Neuron (in vitro differentiated cells): ENCODE measurements at regions not wholly inside any gene's neighbourhood (a gene's known extent, or its start where the extent isn't known, plus 50 kb on each side); places are given as distances from the start of the nearest gene placed in this dataset.

Experiments used
- H2AFZ ChIP-seq: one replicate; pipeline ENCODE4 v1.6.1; 2013; ENCODE audit warnings: low read depth, mild to moderate bottlenecking, inconsistent platforms, low read length, moderate library complexity
- H3K27me3 ChIP-seq: one replicate; pipeline ENCODE4 v1.6.1; 2013; ENCODE audit warnings: low read length; ENCODE audit not compliant: insufficient read depth
- H3K36me3 ChIP-seq: one replicate; pipeline ENCODE4 v1.6.1; 2013; ENCODE audit warnings: low read length; ENCODE audit not compliant: insufficient read depth
- H3K4me1 ChIP-seq: one replicate; pipeline ENCODE4 v1.6.1; 2013; ENCODE audit warnings: low read length; ENCODE audit not compliant: insufficient read depth
- H3K4me3 ChIP-seq: 2 replicates; pipeline ENCODE4 v1.5.1; 2013; ENCODE audit warnings: mild to moderate bottlenecking, low read length, moderate library complexity
- H3K9me3 ChIP-seq: one replicate; pipeline ENCODE4 v1.6.1; 2013; ENCODE audit warnings: low read length

DNA sequence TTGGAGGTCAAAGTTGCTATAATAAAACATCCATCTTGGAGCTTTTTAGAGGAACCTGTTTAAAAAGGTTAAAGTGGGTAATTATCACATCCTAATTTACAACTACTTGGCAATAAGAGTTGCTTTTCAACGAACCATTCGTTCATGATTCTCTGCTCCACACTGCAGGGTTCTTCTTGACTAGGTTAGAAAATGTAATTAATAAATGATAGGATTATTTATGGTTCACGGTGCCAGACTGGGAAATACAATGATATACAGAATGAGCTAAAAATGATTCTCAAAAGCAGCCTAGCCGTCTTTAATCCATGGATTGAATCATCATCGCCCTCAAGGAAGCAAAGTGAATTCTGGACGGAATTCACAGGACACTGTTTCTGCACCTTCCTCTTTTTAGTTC lies 291.2 kb downstream of the TEX29 start:
- no peak overlapping the region for H3K4me3 ChIP-seq
- no peak overlapping the region for H2AFZ ChIP-seq
- no peaks in the 10 kb centered on the region for H3K4me1 ChIP-seq
- H3K36me3 ChIP-seq: no peaks in the 10 kb centered on the region
- no peaks in the 10 kb centered on the region for H3K9me3 ChIP-seq
- no peaks in the 10 kb centered on the region for H3K27me3 ChIP-seq

DNA sequence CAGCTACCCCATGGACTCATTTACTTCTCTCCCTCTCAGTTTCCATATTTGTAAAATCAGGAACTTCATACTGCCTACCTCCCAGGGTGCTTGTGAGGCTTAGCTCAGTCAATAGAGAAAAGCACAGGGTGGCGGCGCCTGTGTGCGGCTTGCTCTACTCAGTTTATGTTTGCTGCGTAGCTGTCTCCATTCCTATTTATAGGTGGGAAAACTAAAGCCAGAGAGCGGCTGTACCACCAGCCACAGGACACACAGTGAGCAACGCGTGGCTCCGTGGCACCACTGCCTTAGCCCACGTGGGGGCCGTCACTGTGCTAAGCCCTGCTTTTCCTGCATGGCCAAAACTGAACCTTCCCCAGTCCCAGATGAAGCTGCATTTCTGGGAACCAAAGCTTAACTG lies 292.4 kb downstream of the TEX29 start:
- no peaks in the 10 kb centered on the region for H3K27me3 ChIP-seq
- H3K36me3 ChIP-seq: no peaks in the 10 kb centered on the region
- H3K4me1 ChIP-seq: no peaks in the 10 kb centered on the region
- no peaks in the 10 kb centered on the region for H3K9me3 ChIP-seq
- H3K4me3 ChIP-seq: no peak overlapping the region
- H2AFZ ChIP-seq: no peak overlapping the region

DNA sequence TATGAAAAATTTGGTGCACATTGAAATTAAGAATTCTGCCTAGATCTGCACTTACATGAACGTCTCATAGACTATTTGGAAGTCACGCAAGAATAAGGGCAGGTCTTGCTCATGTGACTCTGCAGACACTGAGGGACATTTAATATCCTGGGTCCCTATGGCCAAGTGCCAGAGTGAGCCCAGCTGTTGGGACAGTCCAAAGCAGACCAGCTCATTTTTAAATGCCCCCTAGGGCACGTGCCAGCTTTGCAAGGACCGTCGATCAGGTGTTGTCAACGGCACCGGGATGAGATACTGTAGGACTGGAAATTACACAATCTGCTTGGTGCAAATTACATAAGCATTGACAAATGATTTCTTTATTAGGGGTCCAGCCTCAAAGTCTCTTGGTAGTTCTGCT lies 293.6 kb downstream of the TEX29 start:
- Histone ChIP-seq H2AFZ (no peak overlapping the region), H3K36me3 (no peaks in the 10 kb centered on the region), H3K4me3 (no peak overlapping the region), H3K27me3 (no peaks in the 10 kb centered on the region), H3K9me3 (no peaks in the 10 kb centered on the region), H3K4me1 (no peaks in the 10 kb centered on the region)

DNA sequence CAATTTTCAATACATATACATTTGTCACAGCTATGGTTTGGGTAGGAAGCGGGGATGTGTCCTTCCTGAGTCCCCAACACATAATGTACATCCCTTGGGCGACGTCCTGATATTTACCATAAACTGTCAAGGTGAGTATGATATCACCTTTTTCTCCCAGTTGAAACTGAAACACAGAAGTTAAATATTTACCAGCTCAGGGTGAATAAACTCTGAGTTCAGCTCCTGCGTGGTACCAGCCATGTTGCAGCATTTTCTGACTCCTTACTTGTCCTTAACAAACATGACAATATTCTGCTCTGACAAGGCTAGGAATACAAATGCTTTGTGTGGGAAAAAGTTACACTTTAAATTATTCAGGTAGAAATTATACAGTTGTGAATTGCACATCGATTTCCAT lies 294.2 kb downstream of the TEX29 start:
- no peaks in the 10 kb centered on the region for H3K36me3 ChIP-seq
- H3K27me3 ChIP-seq: no peaks in the 10 kb centered on the region
- H3K4me1 ChIP-seq: no peaks in the 10 kb centered on the region
- no peak overlapping the region for H3K4me3 ChIP-seq
- H3K9me3 ChIP-seq: no peaks in the 10 kb centered on the region
- no peak overlapping the region for H2AFZ ChIP-seq

DNA sequence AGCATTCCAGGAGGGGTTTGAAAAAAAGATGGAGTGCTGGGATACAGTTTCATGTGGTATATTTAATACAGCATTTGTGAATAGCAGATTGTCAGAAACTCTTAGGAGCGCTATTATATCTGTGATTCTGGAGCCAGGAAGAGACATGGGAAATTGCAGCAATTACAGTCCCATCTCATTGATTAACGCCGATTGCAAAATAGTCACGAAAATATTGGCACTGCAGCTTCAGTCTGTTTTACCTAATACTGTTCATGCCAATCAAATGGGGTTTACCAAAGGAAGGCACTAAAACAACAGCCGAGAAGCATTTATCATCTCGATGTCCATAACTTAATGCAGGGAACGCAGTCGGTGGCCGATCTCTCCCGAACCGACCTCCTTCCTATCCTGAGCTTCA lies 295.8 kb downstream of the TEX29 start:
- Histone ChIP-seq H3K9me3 (no peaks in the 10 kb centered on the region), H2AFZ (no peak overlapping the region), H3K4me1 (no peaks in the 10 kb centered on the region), H3K4me3 (no peak overlapping the region), H3K36me3 (no peaks in the 10 kb centered on the region), H3K27me3 (no peaks in the 10 kb centered on the region)

DNA sequence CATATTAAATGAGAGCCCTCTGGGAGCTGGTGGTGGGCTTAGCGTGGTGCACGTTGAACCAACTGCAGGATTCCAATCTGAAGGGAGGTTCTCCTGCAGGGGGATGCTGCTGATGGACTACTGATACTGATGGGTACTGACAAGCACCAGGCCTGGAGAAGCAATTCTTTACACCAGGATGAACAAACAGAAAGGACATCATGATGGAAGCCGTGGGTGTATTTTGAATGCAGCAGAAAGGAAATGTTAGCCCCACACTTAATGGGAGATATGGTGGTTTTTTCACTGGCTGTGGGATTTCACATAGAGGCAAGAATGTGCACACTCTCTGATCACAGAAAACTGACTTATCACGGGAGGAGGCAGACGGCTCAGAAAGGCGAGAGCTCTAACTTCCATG lies 299.7 kb downstream of the TEX29 start:
- Histone ChIP-seq H2AFZ (no peak overlapping the region), H3K9me3 (no peaks in the 10 kb centered on the region), H3K4me3 (no peak overlapping the region), H3K27me3 (no peaks in the 10 kb centered on the region), H3K4me1 (no peaks in the 10 kb centered on the region), H3K36me3 (no peaks in the 10 kb centered on the region)

DNA sequence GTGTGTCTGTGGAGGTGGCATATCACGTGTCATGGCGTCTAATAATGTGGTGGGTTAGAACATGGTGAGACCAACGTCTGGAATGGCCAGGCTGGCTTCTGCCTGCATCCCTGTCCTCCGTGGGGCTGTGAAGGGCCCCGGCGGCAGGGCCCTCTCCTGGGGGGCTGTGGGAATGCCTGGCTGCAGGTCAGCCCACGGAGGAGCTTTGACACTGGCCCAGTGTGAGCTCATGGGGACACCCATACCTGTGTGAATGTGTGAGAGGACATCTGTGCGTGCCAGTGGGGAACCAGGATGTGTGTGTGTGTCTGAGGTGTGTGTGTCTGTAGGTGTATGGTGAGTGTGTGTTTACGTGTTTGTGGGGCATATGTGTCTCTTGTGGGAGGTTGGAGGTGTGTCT lies 300.1 kb downstream of the TEX29 start:
- no peak overlapping the region for H3K4me3 ChIP-seq
- no peaks in the 10 kb centered on the region for H3K27me3 ChIP-seq
- no peaks in the 10 kb centered on the region for H3K36me3 ChIP-seq
- H3K9me3 ChIP-seq: no peaks in the 10 kb centered on the region
- no peak overlapping the region for H2AFZ ChIP-seq
- H3K4me1 ChIP-seq: no peaks in the 10 kb centered on the region

DNA sequence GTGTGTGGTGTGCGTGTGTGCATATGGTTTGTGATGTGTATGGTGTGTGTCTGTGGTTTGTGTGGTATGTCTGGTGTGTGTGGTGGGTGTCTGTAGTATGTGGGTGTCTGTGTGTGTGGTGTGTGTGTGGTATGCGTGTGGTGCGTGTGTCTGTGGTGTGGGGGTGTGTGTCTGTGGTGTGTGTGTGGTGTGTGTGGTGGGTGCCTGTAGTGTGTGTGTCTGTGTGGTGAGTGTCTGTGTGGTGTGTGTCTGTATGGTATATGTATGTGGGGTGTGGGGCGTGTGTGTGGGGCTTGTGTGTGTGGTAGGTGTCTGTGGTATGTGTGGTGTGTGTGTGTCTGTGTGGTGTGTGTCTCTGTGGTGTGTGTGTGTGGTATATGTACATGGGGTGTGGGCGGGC lies 300.7 kb downstream of the TEX29 start:
- Histone ChIP-seq H2AFZ (no peak overlapping the region), H3K36me3 (no peaks in the 10 kb centered on the region), H3K4me1 (no peaks in the 10 kb centered on the region), H3K4me3 (no peak overlapping the region), H3K9me3 (no peaks in the 10 kb centered on the region), H3K27me3 (no peaks in the 10 kb centered on the region)

DNA sequence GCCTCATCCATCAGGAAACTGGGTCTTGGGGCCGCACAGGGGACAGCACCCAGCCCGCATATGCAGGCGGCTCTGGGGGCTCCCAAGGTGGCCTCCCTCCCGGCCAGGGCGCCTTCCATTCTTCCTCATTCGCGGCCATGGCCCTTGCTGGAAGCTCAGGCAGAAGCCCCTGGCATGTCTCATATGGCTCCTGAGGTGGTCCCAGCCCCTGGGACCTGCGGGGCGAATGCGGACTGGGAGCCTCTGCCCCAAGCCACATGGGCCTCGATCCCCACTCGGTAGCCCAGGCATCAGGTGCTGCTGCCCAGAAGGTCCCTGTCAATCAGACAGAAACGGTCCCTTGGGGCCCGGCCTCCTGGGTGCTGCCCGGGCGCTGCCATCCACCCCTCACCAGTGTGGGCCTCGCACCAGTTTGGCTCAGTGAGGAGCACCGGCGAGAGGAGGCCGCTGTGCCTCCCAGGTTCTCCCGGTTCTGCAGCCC lies 301.6 kb downstream of the TEX29 start:
- Histone ChIP-seq H3K4me3 (no peak overlapping the region), H3K4me1 (no peaks in the 10 kb centered on the region), H3K36me3 (no peaks in the 10 kb centered on the region), H3K27me3 (no peaks in the 10 kb centered on the region), H2AFZ (no peak overlapping the region), H3K9me3 (no peaks in the 10 kb centered on the region)

DNA sequence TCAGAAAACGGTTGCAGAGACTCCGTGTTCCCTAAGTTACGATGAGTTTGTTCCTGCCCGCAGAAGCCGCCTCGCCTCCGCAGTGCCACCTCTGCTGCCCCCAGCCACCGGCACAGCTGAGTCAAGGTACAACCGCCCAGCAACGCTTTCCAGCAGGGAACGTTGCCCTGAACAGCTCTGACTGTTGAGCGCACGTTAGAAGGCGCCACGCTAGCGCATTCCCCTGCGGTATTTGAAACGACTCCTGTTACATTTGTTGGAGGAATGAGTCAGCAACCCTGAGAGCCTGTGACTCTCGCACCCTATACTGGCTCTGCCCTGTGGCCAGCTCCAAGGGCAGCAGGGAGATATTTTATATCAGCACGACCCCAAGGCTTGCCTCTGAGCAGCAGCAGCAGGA lies 302.8 kb downstream of the TEX29 start:
- Histone ChIP-seq H3K27me3 (no peaks in the 10 kb centered on the region), H3K9me3 (no peaks in the 10 kb centered on the region), H3K36me3 (no peaks in the 10 kb centered on the region), H2AFZ (no peak overlapping the region), H3K4me1 (no peaks in the 10 kb centered on the region), H3K4me3 (no peak overlapping the region)

DNA sequence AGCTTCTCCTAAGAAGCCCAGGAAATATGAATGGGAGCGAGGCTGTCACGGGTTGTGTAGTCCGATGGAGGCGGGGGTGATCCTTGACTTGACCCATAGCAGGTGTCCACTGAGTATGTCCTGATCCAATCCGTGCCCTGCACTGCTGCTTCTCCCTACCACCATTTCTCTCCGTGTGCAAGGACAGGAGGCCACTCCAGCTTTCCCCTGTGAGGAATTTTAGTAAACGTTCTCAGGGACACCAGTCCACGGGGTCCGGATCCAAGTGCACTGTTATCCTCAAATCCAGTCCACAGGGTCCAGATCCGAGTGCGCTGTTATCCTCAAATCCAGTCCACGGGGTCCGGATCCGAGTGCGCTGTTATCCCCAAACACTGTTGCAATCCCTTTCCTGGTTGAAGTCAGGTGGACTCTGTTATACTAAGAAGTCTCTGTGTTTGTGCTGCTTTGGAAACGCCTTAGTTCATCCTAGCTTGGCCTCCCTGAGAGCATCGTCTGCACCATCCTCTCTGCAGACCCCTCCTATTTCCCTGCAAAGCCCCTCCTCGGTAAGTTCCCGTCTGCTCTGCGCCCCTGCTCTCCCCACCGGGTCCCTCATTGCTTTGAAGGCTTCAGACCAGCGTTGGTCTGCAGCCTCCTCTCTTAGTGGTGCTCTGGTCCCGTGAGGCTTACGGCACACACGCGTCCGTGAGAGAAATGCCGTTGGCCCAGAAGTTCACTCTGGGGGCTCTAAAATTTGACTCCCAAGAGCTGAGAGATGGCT lies 303.5 kb downstream of the TEX29 start:
- Histone ChIP-seq H3K9me3 (no peaks in the 10 kb centered on the region), H2AFZ (no peak overlapping the region), H3K4me1 (no peaks in the 10 kb centered on the region), H3K4me3 (no peak overlapping the region), H3K36me3 (no peaks in the 10 kb centered on the region), H3K27me3 (no peaks in the 10 kb centered on the region)

DNA sequence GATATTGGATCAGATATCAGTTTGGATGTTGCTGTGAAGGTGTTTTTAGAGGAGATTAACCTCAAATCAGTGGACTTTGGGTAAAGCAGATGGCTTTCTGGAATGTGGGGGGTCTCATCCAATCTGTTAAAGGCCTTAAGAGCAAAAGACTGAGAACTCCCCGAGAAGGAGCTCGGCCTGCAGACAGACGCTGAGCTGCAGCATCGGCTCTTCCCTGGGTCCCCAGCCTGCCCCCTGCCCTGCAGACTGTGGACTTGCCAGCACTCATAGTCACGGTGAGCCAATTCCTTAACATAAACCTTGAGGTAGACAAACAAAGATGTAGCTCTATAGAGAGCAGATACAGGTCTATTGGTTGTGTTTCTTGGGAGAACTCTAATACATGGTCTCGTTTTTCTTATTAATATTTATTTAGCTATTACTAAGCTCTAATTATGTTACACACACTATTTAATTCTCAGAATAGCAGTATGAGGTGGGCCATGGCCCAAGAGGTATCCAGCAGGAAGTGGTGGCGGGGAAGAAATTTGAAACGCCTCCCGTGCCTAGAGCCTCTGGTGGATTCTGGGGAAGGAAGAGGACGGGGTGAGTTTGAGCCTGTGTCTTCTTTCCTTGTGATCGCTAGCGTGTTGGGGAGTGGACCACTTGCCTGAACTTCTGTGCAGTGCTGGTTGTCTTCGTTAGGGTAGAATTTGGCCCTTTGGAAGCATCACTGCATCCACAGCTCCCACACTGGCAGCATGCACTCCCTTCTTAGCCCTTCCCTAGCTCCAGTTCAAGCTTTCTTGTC lies 305.3 kb downstream of the TEX29 start:
- H3K27me3 ChIP-seq: no peaks in the 10 kb centered on the region
- no peak overlapping the region for H2AFZ ChIP-seq
- no peaks in the 10 kb centered on the region for H3K36me3 ChIP-seq
- peaks cover 12% of the 10 kb centered on the region for H3K4me1 ChIP-seq
- no peak overlapping the region for H3K4me3 ChIP-seq
- H3K9me3 ChIP-seq: no peaks in the 10 kb centered on the region

DNA sequence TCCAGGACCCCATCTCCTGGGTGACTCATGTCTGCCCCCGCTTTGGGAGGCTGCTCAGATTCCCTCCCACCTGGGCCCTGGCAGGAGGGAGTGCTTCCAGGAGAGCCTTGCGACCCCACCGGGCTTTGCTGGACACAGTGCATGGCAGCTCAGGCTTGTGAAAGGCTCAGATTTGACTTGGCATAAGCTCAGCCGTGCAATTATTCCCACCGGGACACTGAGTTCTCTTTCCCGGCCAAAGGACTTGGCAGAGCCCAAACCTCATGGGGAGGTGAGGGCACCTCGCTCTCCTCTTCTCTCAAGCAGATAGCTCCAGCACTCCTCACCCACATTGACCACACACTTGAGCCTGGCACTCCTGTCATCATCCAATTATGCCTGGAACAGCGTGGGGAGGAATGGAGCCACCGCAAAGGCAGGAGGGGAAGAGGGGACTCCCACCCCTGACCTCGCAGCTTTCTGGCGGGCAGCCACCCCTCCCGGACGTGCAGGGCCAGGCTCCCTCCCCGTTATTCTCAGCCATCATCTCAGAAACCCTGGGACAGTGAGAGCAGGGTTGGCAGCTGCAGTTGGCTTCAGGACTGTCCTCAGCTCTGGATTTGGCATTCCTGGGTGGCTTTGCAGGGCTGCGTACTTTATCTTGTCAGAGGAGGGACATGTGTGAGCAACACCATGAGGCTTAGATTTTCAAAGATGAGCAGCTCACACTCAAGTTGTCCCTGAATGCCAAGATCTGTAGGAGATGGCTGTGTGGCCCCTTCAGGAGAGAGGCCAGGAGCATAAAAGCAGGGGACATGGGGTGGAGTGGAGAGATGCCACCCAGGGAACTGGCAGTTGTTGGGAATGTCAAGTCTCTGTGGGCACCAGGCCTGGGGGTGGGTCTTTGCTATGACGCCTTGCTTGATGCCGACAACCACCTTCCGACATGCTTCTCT lies 306.2 kb downstream of the TEX29 start:
- Histone ChIP-seq H3K9me3 (no peaks in the 10 kb centered on the region), H3K4me1 (peaks cover 12% of the 10 kb centered on the region), H3K36me3 (no peaks in the 10 kb centered on the region), H3K27me3 (no peaks in the 10 kb centered on the region), H3K4me3 (no peak overlapping the region), H2AFZ (no peak overlapping the region)
